HCT116 (cell line): ENCODE measurements at regions not wholly inside any gene's neighbourhood (a gene's known extent, or its start where the extent isn't known, plus 50 kb on each side); places are given as distances from the start of the nearest gene placed in this dataset.

Experiments
- ATAC-seq: fragments of 200-7000 bp; cut with Tn5 transposase; 2 replicates; pipeline ENCODE4 v1.9.1; 2020; ENCODE audit warnings: mild to moderate bottlenecking, moderate library complexity
- BruUV-seq: library from RNA; stranded (reverse); fragments of 400-500 nt; replicated peaks from 2 replicates; lab custom pipeline; 2021; lab: Mats Ljungman, UMichigan
- CTCF ChIA-PET: fragments of 300-600 bp; sonication (Branson Sonifier 250); formaldehyde crosslinking; loops from one replicate; lab custom pipeline; 2021; ENCODE audit warnings: antibody characterized with exemption; lab: Charles Lee
- POLR2A ChIA-PET: fragments of 300-600, 350-600 bp; sonication (Branson Sonifier 250); formaldehyde crosslinking; loops from one replicate; lab custom pipeline; 2021; ENCODE audit warnings: antibody characterized with exemption; lab: Charles Lee
- RAD21 ChIA-PET, 2 experiments: fragments of 300-600 bp; sonication (Branson Sonifier 250); formaldehyde crosslinking; loops; one replicate each; lab custom pipeline; 2023; ENCODE audit warnings: low total read pairs in 2 of 2; ENCODE audit not compliant: uncharacterized antibody in 2 of 2, unreplicated experiment in 2 of 2, low non-redundant PET in 1 of 2; lab: Charles Lee
- DNase-seq: peaks from one replicate; pipeline ENCODE4 v3.0.0-alpha.2; 2010; ENCODE audit warnings: low read depth, low spot score
- H2AFZ ChIP-seq: fragments of 200-600 bp; shearing (Covaris generic), sonication (generic); 2 replicates; pipeline ENCODE4 v1.6.1; 2017; ENCODE audit warnings: low read depth, mixed run types, mixed read lengths, antibody characterized with exemption, low read length; ENCODE audit not compliant: poor library complexity, severe bottlenecking
- H3K27ac ChIP-seq: 2 replicates; pipeline ENCODE4 v1.5.1; 2012; ENCODE audit warnings: low read depth, low read length
- H3K27me3 ChIP-seq: fragments of 200-600 bp; sonication (generic); 2 replicates; pipeline ENCODE4 v1.6.1; 2016; ENCODE audit warnings: mixed run types, low read length, mixed read lengths; ENCODE audit not compliant: insufficient read depth
- H3K36me3 ChIP-seq, 2 experiments: fragments of 200-500 bp in 1 of 2; fragments of 200-600 bp in 1 of 2; sonication (Bioruptor generic) in 1 of 2; sonication (generic) in 1 of 2; 2 replicates each; pipeline versions ENCODE4 v1.5.1 to v1.6.1; 2014 to 2016; ENCODE audit warnings: low read length in 2 of 2, inconsistent platforms in 1 of 2, mixed read lengths in 1 of 2, mixed run types in 1 of 2; ENCODE audit not compliant: insufficient read depth in 2 of 2, control insufficient read depth in 1 of 2
- H3K4me1 ChIP-seq, 2 experiments: fragments of 200-600 bp in 1 of 2; sonication (generic) in 1 of 2; 2 replicates each; pipeline versions ENCODE4 v1.5.1 to v1.6.1; 2012 to 2017; ENCODE audit warnings: low read length in 2 of 2, inconsistent platforms in 1 of 2, mild to moderate bottlenecking in 1 of 2, mixed read lengths in 1 of 2, mixed run types in 1 of 2, moderate library complexity in 1 of 2; ENCODE audit not compliant: insufficient read depth in 2 of 2, control insufficient read depth in 1 of 2
- H3K4me2 ChIP-seq: fragments of 200-600 bp; sonication (generic); 2 replicates; pipeline ENCODE4 v1.6.1; 2017; ENCODE audit warnings: mixed run types, low read length, mixed read lengths
- H3K4me3 ChIP-seq, 2 experiments: fragments of 200-600 bp in 1 of 2; sonication (generic) in 1 of 2; replicated peaks in 1 of 2; 2 replicates each; pipeline ENCODE4 v1.5.1; 2011 to 2016; ENCODE audit warnings: low read length in 2 of 2, control low read depth in 1 of 2, low read depth in 1 of 2, mild to moderate bottlenecking in 1 of 2, mixed read lengths in 1 of 2, mixed run types in 1 of 2
- H3K79me2 ChIP-seq: fragments of 200-600 bp; sonication (generic); 2 replicates; pipeline ENCODE4 v1.6.1; 2017; ENCODE audit warnings: mild to moderate bottlenecking, mixed run types, low read length, moderate library complexity, mixed read lengths; ENCODE audit not compliant: insufficient read depth
- H3K9ac ChIP-seq: fragments of 200-600 bp; sonication (generic); 2 replicates; pipeline ENCODE4 v1.6.1; 2016; ENCODE audit warnings: low read length, mixed read lengths
- H3K9me2 ChIP-seq: fragments of 200-600 bp; sonication (generic), shearing (Covaris generic); 2 replicates; pipeline ENCODE4 v1.6.1; 2017; ENCODE audit warnings: mixed run types, mild to moderate bottlenecking, moderate library complexity; ENCODE audit not compliant: insufficient read depth
- H3K9me3 ChIP-seq, 2 experiments: fragments of 200-500 bp in 1 of 2; fragments of 200-600 bp in 1 of 2; sonication (Bioruptor generic) in 1 of 2; sonication (generic) in 1 of 2; 2 replicates each; pipeline ENCODE4 v1.6.1; 2014 to 2017; ENCODE audit warnings: low read length in 2 of 2, mixed read lengths in 2 of 2, inconsistent platforms in 1 of 2, low read depth in 1 of 2, mild to moderate bottlenecking in 1 of 2, mixed run types in 1 of 2, moderate library complexity in 1 of 2; ENCODE audit not compliant: control insufficient read depth in 1 of 2, insufficient read depth in 1 of 2
- H4K20me1 ChIP-seq: fragments of 200-600 bp; sonication (generic), shearing (Covaris generic); 2 replicates; pipeline ENCODE4 v1.6.1; 2017; ENCODE audit warnings: mixed run types, mild to moderate bottlenecking, moderate library complexity; ENCODE audit not compliant: insufficient read depth
- CEBPB ChIP-seq: IDR thresholded peaks from 2 replicates; pipeline ENCODE4 v1.6.1; 2012; ENCODE audit warnings: low read depth
- CTCF ChIP-seq, 3 experiments: fragments of 200-600 bp in 1 of 3; sonication (generic) in 1 of 3; IDR thresholded peaks in 2 of 3; conservative IDR thresholded peaks in 1 of 3; 2 replicates each; pipeline ENCODE4 v1.5.1; 2012 to 2017; ENCODE audit warnings: low read depth in 2 of 3, low read length in 2 of 3, antibody characterized with exemption in 1 of 3, borderline replicate concordance in 1 of 3, control low read depth in 1 of 3, mild to moderate bottlenecking in 1 of 3, mixed read lengths in 1 of 3, mixed run types in 1 of 3, moderate library complexity in 1 of 3; ENCODE audit not compliant: insufficient read depth in 1 of 3
- EGR1 ChIP-seq: IDR thresholded peaks from 2 replicates; pipeline ENCODE4 v1.6.1; 2012; ENCODE audit warnings: low read depth
- ELF1 ChIP-seq: IDR thresholded peaks from 2 replicates; pipeline ENCODE4 v1.6.1; 2012; ENCODE audit warnings: low read depth, borderline replicate concordance
- EZH2 ChIP-seq: fragments of 200-600 bp; sonication (generic); IDR thresholded peaks from 2 replicates; pipeline ENCODE4 v1.6.1; 2017; ENCODE audit warnings: antibody characterized with exemption, mixed run types
- JUND ChIP-seq: IDR thresholded peaks from 2 replicates; pipeline ENCODE4 v1.6.1; 2012
- MAX ChIP-seq: IDR thresholded peaks from 2 replicates; pipeline ENCODE4 v1.6.1; 2012
- POLR2A ChIP-seq: IDR thresholded peaks from 2 replicates; pipeline ENCODE4 v1.7.0; 2011; ENCODE audit warnings: borderline replicate concordance; ENCODE audit not compliant: insufficient read depth, insufficient read length; ENCODE audit errors: extremely low read depth
- POLR2AphosphoS5 ChIP-seq: IDR thresholded peaks from 2 replicates; pipeline ENCODE4 v1.6.1; 2011; ENCODE audit warnings: mild to moderate bottlenecking, low read depth, low read length, moderate library complexity
- RAD21 ChIP-seq: IDR thresholded peaks from 2 replicates; pipeline ENCODE4 v1.6.1; 2012; ENCODE audit warnings: low read depth, mild to moderate bottlenecking
- REST ChIP-seq: IDR thresholded peaks from 2 replicates; pipeline ENCODE4 v1.6.1; 2012; ENCODE audit warnings: low read depth
- SP1 ChIP-seq: IDR thresholded peaks from 2 replicates; pipeline ENCODE4 v1.6.1; 2012; ENCODE audit warnings: low read depth
- SRF ChIP-seq: IDR thresholded peaks from 2 replicates; pipeline ENCODE4 v1.6.1; 2012; ENCODE audit warnings: low read depth
- TCF7L2 ChIP-seq: IDR thresholded peaks from 2 replicates; pipeline ENCODE4 v1.7.0; 2011; ENCODE audit warnings: borderline replicate concordance, inconsistent platforms; ENCODE audit not compliant: insufficient read depth, insufficient read length; ENCODE audit errors: extremely low read depth
- YY1 ChIP-seq: IDR thresholded peaks from 2 replicates; pipeline ENCODE4 v1.6.1; 2011; ENCODE audit warnings: low read length, low read depth, moderate library complexity, mild to moderate bottlenecking; ENCODE audit not compliant: insufficient replicate concordance; ENCODE audit errors: extremely low read depth
- ZBTB33 ChIP-seq: IDR thresholded peaks from 2 replicates; pipeline ENCODE4 v1.6.1; 2011; ENCODE audit warnings: mild to moderate bottlenecking, low read length, moderate library complexity; ENCODE audit not compliant: insufficient replicate concordance; ENCODE audit errors: extremely low read depth
- ZFX ChIP-seq: fragments of 450-650 bp; IDR thresholded peaks from 2 replicates; pipeline ENCODE4 v1.6.1; 2017
- ZNF274 ChIP-seq: fragments of 200-500 bp; sonication (Bioruptor generic); IDR thresholded peaks from 2 replicates; pipeline ENCODE4 v1.6.1; 2014; ENCODE audit warnings: mild to moderate bottlenecking, low read depth, low read length, inconsistent platforms
- intact Hi-C: fragments of 100-400 bp; cut with micrococcal nuclease; formaldehyde crosslinking; loops from 2 replicates; pipeline ENCODE4 v1.10.0; 2022

- CTCF ChIA-PET = no interaction called here
- Histone ChIP-seq H3K9me2 (no peaks in the 10 kb centered on the region), H4K20me1 (no peaks in the 10 kb centered on the region)
Observed at GRCh38 chr2:235229236-235229635, 264.6 kb upstream of the AGAP1 start.

More at GRCh38 chr2:235229236-235229635, 264.6 kb upstream of the AGAP1 start:
- intact Hi-C loops = no loop called here
- no peaks in the 10 kb centered on the region for H3K4me1 ChIP-seq
- H3K79me2 ChIP-seq = no peaks in the 10 kb centered on the region
- H3K4me3 ChIP-seq = no peak overlapping the region
- no peak for DNase-seq
- no peak overlapping the region for H3K27ac ChIP-seq
- ChIA-PET POLR2A (no interaction called here), RAD21 (no interaction called here)
- no peaks in the 10 kb centered on the region for H3K36me3 ChIP-seq
- no peak overlapping the region for H2AFZ ChIP-seq
- no TSS peak for BruUV-seq
- H3K4me2 ChIP-seq = no peak overlapping the region
- TF ChIP-seq POLR2A (no peak), EZH2 (no peak), MAX (no peak), EGR1 (no peak), TCF7L2 (no peak), ZFX (no peak), ZNF274 (no peak), CTCF (IDR thresholded peaks at IDR 0.05 in 2 of 3, conservative IDR thresholded peaks at IDR 0.05 in 1 of 3; ENCODE audit: borderline replicate concordance in 1 of 3, insufficient read depth in 1 of 3, low read depth in 2 of 3, low read length in 2 of 3) (no peak), ELF1 (no peak), ZBTB33 (no peak), JUND (no peak), RAD21 (no peak), SP1 (no peak), SRF (no peak), CEBPB (no peak), POLR2AphosphoS5 (no peak), REST (no peak), YY1 (no peak)
- no peak for ATAC-seq
- H3K9ac ChIP-seq = no peak overlapping the region
- peaks cover 4% of the 10 kb centered on the region; the same call in 1 of the 2 replicates for H3K27me3 ChIP-seq
- H3K9me3 ChIP-seq = no peaks in the 10 kb centered on the region
